Stomach (tissue), 4 donors: ENCODE measurements at regions not wholly inside any gene's neighbourhood (a gene's known extent, or its start where the extent isn't known, plus 50 kb on each side); places are given as distances from the start of the nearest gene placed in this dataset.

Experiments used
- CTCF ChIP-seq, 7 experiments: fragments of 450-650 bp in 4 of 7; fragments of 200-600 bp in 3 of 7; sonication (generic) in 3 of 7; IDR thresholded peaks; one replicate each; pipeline ENCODE4 v1.5.1; 2016 to 2019; ENCODE audit warnings: antibody characterized with exemption in 7 of 7, control low read depth in 2 of 7, mild to moderate bottlenecking in 1 of 7
- EP300 ChIP-seq: sonication (generic); formaldehyde crosslinking; IDR thresholded peaks from one replicate; pipeline ENCODE4 v1.6.1; 2017; ENCODE audit warnings: antibody characterized with exemption
- POLR2AphosphoS5 ChIP-seq, 3 donors: sonication (generic); formaldehyde crosslinking; IDR thresholded peaks; one replicate each; pipeline ENCODE4 v1.6.1; 2016; ENCODE audit warnings: antibody characterized with exemption in 3 of 3

- TF ChIP-seq CTCF (IDR thresholded peaks at IDR 0.05) (no peak), POLR2AphosphoS5 (IDR thresholded peaks at IDR 0.05) (no peak), EP300 (no peak)
These were observed 273.5 kb downstream of the TMEM38B start for GRCh38 chr9:105967797-105968196.
